Upper lobe of left lung (tissue), 4 donors: ENCODE measurements at regions not wholly inside any gene's neighbourhood (a gene's known extent, or its start where the extent isn't known, plus 50 kb on each side); places are given as distances from the start of the nearest gene placed in this dataset.

ENCODE experiments used
- CTCF ChIP-seq, 6 experiments: fragments of 450-650 bp in 4 of 6; fragments of 200-600 bp in 2 of 6; sonication (generic) in 2 of 6; IDR thresholded peaks; one replicate each; pipeline ENCODE4 v1.5.1; 2016 to 2019; ENCODE audit warnings: antibody characterized with exemption in 6 of 6
- EP300 ChIP-seq, 4 donors: sonication (generic); formaldehyde crosslinking; IDR thresholded peaks; one replicate each; pipeline ENCODE4 v1.5.1; 2017; ENCODE audit warnings: antibody characterized with exemption in 4 of 4, control low read depth in 2 of 4
- POLR2A ChIP-seq, 4 donors: fragments of 450-650 bp; IDR thresholded peaks; one replicate each; pipeline ENCODE4 v1.5.1; 2016 to 2017; ENCODE audit warnings: antibody characterized with exemption in 4 of 4, mild to moderate bottlenecking in 2 of 4

GRCh38 chr2:67579806-67580205 lies 182.7 kb downstream of the ETAA1 start:
- TF ChIP-seq CTCF (IDR thresholded peaks at IDR 0.05) (no peak), POLR2A (IDR thresholded peaks at IDR 0.05) (no peak), EP300 (IDR thresholded peaks at IDR 0.05) (no peak)
